ENCODE measurements at regions not wholly inside any gene's neighbourhood (a gene's known extent, or its start where the extent isn't known, plus 50 kb on each side); places are given as distances from the start of the nearest gene placed in this dataset.

GRCh38 chr5:112555197-112555596 lies 136.1 kb upstream of the EPB41L4A start:
- no peak for TF ChIP-seq CTCF (IDR thresholded peaks at IDR 0.05)
- TF ChIP-seq ZFX (IDR thresholded peaks at IDR 0.05; ENCODE audit: borderline replicate concordance): no peak
